Gastroesophageal sphincter (tissue), 3 donors: ENCODE measurements at regions not wholly inside any gene's neighbourhood (a gene's known extent, or its start where the extent isn't known, plus 50 kb on each side); places are given as distances from the start of the nearest gene placed in this dataset.

ENCODE experiments used
- EP300 ChIP-seq: sonication (generic); formaldehyde crosslinking; IDR thresholded peaks from one replicate; pipeline ENCODE4 v1.6.1; 2017; ENCODE audit warnings: antibody characterized with exemption, mild to moderate bottlenecking
- POLR2A ChIP-seq, 2 donors: fragments of 450-650 bp; IDR thresholded peaks; one replicate each; pipeline ENCODE4 v1.6.1; 2017; ENCODE audit warnings: antibody characterized with exemption in 2 of 2, mild to moderate bottlenecking in 2 of 2, moderate library complexity in 1 of 2
- TF ChIP-seq, protein P1 (sequence below), 4 experiments: fragments of 200-600 bp in 2 of 4; fragments of 450-650 bp in 2 of 4; sonication (generic) in 1 of 4; IDR thresholded peaks; one replicate each; pipeline ENCODE4 v1.5.1; 2017 to 2019; ENCODE audit warnings: antibody characterized with exemption in 4 of 4, mild to moderate bottlenecking in 2 of 4, moderate library complexity in 2 of 4

DNA sequence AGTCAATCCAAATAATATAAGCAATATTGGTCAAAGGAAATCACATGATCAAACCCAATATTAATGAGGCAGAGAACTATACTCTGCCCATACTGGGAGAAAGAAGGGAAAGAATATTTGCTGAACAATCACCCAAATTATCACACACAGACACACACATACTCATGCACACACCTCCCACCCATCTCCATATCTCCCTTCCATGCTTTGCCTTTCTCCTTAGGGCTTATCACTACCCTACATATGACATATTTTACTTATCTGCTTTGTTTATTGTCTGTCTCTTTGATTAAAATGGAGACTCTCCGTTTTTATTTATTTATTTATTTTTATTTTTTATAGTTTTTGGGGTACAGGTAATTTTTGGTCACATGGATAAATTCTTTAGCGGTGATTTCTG lies 112.9 kb upstream of the NHS start:
- TF ChIP-seq, protein P1, sequence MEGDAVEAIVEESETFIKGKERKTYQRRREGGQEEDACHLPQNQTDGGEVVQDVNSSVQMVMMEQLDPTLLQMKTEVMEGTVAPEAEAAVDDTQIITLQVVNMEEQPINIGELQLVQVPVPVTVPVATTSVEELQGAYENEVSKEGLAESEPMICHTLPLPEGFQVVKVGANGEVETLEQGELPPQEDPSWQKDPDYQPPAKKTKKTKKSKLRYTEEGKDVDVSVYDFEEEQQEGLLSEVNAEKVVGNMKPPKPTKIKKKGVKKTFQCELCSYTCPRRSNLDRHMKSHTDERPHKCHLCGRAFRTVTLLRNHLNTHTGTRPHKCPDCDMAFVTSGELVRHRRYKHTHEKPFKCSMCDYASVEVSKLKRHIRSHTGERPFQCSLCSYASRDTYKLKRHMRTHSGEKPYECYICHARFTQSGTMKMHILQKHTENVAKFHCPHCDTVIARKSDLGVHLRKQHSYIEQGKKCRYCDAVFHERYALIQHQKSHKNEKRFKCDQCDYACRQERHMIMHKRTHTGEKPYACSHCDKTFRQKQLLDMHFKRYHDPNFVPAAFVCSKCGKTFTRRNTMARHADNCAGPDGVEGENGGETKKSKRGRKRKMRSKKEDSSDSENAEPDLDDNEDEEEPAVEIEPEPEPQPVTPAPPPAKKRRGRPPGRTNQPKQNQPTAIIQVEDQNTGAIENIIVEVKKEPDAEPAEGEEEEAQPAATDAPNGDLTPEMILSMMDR (IDR thresholded peaks at IDR 0.05): no peak
- TF ChIP-seq EP300 (no peak), POLR2A (IDR thresholded peaks at IDR 0.05) (no peak)
